Myocyte (in vitro differentiated cells): ENCODE measurements at regions not wholly inside any gene's neighbourhood (a gene's known extent, or its start where the extent isn't known, plus 50 kb on each side); places are given as distances from the start of the nearest gene placed in this dataset.

ENCODE experiments used
- DNase-seq: peaks from one replicate; pipeline ENCODE4 v3.0.0-alpha.2; 2012; ENCODE audit warnings: low read depth

DNA sequence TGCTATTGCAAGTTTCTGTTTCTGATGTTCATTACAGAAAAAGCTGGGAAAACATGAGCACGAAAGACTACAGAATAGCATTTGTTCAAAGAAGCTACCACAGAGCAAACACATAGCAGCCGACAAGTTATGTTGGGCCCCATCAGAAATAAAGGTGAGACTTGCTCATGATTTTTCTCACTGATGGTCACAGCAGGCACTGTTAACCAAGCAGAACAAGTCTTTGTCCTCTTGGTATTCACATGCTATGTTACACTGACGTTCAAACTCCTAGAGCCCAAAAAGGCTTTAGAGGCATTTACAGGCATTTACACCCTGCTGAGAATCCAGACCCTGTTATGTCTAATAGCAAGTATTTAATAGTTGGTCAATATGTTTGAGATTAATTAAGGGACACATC is 235.0 kb upstream of the HNMT start:
- no peak for DNase-seq

GRCh38 chr2:137737559-137737958 is 226.7 kb upstream of the HNMT start:
- no peak for DNase-seq

GRCh38 chr2:137741784-137742362 is 222.4 kb upstream of the HNMT start:
- no peak for DNase-seq

GRCh38 chr2:137747509-137747908 is 216.8 kb upstream of the HNMT start:
- no peak for DNase-seq

GRCh38 chr2:137748533-137748932 is 215.7 kb upstream of the HNMT start:
- DNase-seq, result no peak

DNA sequence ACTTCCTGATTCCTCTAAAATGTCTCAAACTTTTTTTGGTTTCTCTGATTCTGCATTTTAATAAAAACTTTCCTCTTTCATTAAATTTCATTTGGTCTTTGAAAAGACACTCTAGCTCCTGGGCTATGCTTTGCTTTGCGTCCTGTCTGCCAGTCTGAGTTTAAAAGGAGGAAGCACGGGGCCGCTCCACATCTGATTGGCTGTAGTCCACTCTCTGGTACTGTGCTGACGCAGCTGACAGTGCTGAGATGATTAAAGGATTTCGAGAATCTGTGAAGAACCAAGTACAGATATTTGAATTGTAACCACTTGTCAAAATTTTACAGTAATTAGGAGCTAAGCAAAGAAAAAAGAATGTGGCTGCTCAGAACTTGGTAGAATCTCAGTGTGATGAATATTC is 199.6 kb upstream of the HNMT start:
- no peak for DNase-seq

DNA sequence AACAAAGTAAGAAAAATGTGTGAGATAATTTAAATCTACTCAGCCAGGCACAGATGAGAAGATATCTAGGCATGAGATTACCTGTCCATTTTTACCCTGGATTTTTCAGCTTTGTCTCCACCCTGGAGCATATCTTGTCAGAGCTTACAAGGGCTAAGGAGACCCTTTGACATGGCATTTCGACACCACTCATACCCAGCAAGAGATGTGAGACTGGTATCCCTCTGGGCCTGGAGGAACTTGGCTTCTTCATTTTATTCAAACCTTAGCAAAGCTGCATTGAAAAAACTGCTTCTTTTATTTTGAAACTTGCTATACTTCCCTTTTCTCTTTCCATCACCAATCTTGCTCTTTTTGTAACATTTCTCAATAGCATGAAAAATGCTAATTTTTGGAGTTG is 194.9 kb upstream of the HNMT start:
- DNase-seq, result no peak

DNA sequence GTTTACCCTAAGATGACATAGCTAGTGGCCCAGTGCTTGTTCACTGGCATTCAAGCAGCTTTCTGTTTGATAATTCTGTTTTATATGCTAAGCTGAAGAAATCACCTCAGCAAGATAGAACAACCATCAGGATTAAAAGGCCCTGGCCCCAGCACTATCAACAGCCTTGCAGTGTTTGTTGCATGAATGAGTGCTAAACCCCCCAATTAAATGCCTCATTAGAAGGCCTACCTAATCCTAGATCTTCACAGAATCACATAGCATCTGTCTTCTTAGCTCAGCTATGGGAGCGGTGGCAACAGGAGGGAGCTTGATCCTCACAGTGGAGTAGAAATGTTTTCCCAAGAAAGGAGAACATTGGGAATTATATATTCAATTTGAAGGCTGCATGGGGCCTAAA is 194.1 kb upstream of the HNMT start:
- no peak for DNase-seq

DNA sequence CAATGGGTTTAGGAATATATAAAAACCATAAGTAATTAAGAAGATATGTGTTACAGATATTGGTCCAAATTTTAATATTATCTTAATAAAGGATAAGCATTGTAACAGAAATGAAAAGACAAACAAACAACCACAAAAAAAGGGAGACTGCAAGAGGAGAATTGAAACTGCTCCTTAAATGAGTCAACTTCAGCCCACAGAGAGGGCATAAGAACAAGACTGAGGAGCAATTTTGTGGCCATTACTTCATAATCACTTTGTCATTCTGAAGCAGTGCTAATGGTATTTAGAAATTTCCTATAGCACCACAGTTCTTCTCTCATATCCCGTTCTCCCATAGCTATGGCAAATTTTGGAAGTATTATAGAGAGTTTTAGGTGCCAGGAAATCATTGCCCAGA is 193.2 kb upstream of the HNMT start:
- no peak for DNase-seq

GRCh38 chr2:137772451-137772850 is 191.8 kb upstream of the HNMT start:
- DNase-seq, result no peak

DNA sequence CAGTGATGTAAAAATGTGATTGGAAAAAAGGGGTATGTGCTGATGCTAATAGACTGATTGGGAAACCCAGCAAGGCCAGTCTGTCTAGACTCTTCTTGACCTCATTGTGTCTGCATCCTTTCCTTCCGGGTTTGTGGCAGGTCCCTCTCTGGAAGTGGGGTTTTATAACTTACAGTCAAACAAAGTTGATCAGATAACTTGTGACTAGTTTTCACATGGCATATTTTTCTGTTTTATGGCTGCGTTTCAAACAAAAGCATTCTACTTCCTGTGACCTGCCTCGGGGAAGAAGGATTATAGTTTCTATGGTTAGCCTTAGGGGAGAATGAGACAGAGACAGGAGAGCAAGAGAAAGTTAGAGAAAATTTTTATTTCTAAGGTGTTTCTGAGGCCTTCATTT is 188.7 kb upstream of the HNMT start:
- DNase-seq, result no peak

GRCh38 chr2:137776697-137777096 is 187.6 kb upstream of the HNMT start:
- DNase-seq, result no peak

GRCh38 chr2:137797641-137798040 is 166.6 kb upstream of the HNMT start:
- no peak for DNase-seq

DNA sequence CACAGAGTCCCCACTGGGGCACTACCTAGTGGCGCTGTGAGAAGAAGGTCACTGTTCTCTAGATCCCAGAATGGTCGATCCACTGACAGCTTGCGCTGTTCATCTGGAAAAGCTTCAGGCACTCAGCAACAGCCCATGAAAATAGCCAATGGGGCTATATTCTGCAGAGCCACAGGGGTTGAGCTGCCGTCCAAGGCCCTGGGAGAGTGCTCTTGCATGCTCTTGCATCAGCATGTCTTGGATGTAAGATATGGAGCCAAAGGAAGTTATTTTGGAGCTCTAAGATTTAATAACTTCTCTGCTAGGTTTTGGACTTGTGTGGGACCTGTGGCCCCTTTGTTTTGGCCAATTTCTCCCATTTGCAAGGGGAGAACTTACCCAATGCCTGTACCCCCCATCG is 164.7 kb upstream of the HNMT start:
- DNase-seq, result no peak

GRCh38 chr2:137800386-137800785 is 163.9 kb upstream of the HNMT start:
- DNase-seq, result no peak

DNA sequence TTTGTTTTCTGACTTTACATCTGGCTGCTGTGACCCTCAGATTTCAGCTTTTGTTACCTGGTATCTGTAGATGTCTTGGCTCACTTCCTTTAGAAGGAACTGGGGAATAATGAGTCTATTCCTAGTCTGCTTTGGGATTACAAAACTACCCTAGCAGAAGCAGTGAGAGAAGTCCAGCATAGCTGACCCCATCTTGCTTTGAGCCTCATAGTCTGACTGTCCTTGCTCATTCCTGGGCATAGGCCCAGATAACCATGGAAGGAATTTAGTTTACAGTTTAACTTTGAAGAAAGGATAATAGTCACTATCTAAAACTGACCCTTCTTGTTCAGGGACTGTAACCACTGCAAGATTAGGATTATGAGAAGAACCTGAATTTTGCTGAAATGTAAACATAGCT is 163.0 kb upstream of the HNMT start:
- no peak for DNase-seq

GRCh38 chr2:137802038-137802437 is 162.2 kb upstream of the HNMT start:
- no peak for DNase-seq

DNA sequence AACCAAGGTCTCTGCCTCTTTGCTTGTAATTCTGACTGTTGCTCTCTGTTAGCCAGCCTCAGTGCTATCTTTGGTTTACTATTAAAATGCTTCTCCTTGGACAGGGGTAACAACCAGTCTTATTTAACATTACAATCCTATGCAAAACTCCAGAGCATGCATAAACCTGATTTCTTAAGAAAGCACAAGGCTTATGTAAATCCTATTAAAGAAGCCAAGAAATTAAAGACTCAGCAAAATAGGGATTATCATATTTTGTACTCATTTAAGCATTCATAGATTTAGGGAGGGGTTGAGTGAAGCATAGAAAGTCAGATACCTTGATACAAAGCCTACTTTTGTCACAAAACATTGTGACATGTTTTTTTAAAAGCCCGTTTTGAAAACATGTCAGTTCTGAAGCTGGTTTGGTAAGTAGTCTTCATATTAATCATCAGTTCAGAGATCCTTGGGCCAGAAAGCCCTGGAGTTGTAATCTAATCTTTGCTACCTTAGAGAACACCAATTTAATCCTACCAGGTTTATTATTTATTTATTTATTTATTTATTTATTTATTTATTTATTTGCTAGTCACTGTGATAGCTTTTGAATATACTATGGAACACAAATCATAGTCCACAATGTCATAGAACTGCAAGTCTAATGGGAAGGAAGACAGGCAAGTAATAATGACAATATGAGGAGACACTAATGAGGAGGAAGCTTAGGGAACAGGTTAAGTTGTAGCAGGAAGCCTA is 158.0 kb upstream of the HNMT start:
- DNase-seq, result no peak

- DNase-seq, result no peak
These were observed 155.0 kb upstream of the HNMT start for GRCh38 chr2:137809252-137809651.

- DNase-seq, result no peak
These were observed 154.4 kb upstream of the HNMT start for GRCh38 chr2:137809837-137810236.

DNA sequence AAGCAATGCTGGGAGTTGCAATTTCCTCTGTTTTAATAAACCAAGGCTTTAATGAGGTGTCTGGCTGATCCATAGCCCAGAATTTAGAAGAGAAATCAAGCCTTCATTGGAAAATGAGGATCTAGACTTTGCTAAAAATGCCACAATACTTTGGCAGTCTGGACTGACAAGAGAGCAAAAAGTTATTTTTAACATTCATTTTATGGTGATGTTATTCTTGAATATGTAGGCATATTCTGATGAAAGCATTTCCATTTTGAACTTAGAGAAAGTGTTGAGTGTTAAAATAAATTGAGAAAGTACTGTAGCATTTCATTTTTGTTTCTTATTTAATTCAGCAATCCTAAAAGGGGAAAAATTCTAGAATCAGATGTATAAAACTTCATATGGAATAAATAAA is 151.8 kb upstream of the HNMT start:
- DNase-seq, result no peak

- DNase-seq, result no peak
These were observed 151.1 kb upstream of the HNMT start for GRCh38 chr2:137813176-137813575.

DNA sequence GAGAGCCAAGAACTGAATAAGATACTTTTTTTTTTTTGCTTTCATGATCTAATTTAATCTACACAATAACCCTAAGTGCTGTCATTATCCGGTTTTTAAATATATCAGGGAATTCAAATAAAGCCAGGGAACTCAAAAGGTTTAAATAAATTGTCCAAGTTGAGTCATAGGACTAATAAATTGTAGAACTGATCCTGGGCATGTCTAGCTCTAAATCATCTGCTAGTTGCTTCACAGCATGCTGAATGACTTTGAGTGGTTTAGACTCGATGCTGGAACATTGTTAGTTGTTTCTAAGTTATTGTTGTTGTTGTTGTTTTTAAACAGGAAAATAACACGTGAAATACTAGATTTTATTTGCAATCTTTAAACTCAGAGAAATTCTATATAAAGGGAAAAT is 147.2 kb upstream of the HNMT start:
- DNase-seq, result no peak

DNA sequence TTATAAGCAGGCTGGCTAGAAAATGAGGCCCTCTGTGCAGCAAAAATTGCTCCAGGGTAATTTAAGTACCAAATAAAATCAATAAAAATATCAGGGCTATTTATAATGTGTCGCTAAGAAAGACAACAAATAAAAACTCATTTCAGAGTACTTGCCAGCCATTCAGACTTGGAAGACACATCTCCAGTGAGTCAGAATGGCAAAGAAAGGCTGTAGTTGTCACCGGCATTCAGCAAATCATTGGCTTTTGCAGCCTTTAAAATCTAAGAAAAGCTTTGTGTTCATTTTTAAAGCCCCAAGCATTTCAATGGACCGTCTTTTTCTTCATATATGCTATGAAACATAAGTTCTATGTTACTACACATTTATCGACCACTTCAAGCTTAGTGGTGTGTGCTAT is 141.1 kb upstream of the HNMT start:
- DNase-seq, result no peak
